MCF 10A (cell line): ENCODE measurements at regions not wholly inside any gene's neighbourhood (a gene's known extent, or its start where the extent isn't known, plus 50 kb on each side); places are given as distances from the start of the nearest gene placed in this dataset.

Source experiments
- BruUV-seq: library from RNA; stranded (reverse); fragments of 400-500 nt; replicated peaks from 2 replicates; lab custom pipeline; 2021; lab: Mats Ljungman, UMichigan
- CTCF ChIA-PET: fragments of 300-600 bp; sonication (Branson Sonifier 250); formaldehyde crosslinking; extraction: SDS; loops from one replicate; lab custom pipeline; 2021; ENCODE audit warnings: antibody characterized with exemption, inconsistent platforms; lab: Yijun Ruan, JAX
- POLR2A ChIA-PET: fragments of 300-600, 350-650 bp; sonication (Branson Sonifier 250); formaldehyde crosslinking; extraction: SDS; loops from one replicate; lab custom pipeline; 2020; ENCODE audit warnings: antibody characterized with exemption, inconsistent platforms; lab: Yijun Ruan, JAX
- DNase-seq: peaks from one replicate; pipeline ENCODE4 v3.0.0-alpha.2; 2018; ENCODE audit not compliant: unreplicated experiment
- H3K27ac Mint-ChIP-seq: one replicate; pipeline ENCODE4 v1.8.0; 2022; ENCODE audit warnings: mild to moderate bottlenecking, low read depth, mixed read lengths; ENCODE audit not compliant: unreplicated experiment
- H3K27me3 Mint-ChIP-seq: one replicate; pipeline ENCODE4 v1.8.0; 2022; ENCODE audit warnings: mixed read lengths; ENCODE audit not compliant: insufficient read depth, unreplicated experiment
- H3K36me3 Mint-ChIP-seq: one replicate; pipeline ENCODE4 v1.8.0; 2022; ENCODE audit warnings: mild to moderate bottlenecking, moderate library complexity, mixed read lengths; ENCODE audit not compliant: insufficient read depth, unreplicated experiment
- H3K4me1 Mint-ChIP-seq: one replicate; pipeline ENCODE4 v1.8.0; 2022; ENCODE audit warnings: mixed read lengths; ENCODE audit not compliant: insufficient read depth, unreplicated experiment
- H3K4me3 Mint-ChIP-seq: one replicate; pipeline ENCODE4 v1.8.0; 2022; ENCODE audit warnings: mild to moderate bottlenecking, moderate library complexity, mixed read lengths; ENCODE audit not compliant: unreplicated experiment
- H3K9me3 Mint-ChIP-seq: one replicate; pipeline ENCODE4 v1.8.0; 2022; ENCODE audit warnings: mixed read lengths; ENCODE audit not compliant: unreplicated experiment
- CTCF ChIP-seq: fragments of 200-600 bp; IDR thresholded peaks from one replicate; pipeline ENCODE4 v1.8.0; 2022; ENCODE audit warnings: antibody characterized with exemption, mild to moderate bottlenecking; ENCODE audit not compliant: unreplicated experiment
- intact Hi-C: fragments of 100-400 bp; cut with micrococcal nuclease; formaldehyde crosslinking; loops from 2 replicates; pipeline ENCODE4 v1.14.1; 2022

- intact Hi-C loops: no loop called here
- ChIA-PET POLR2A (no interaction called here), CTCF (no interaction called here)
- Mint-ChIP-seq H3K9me3 (peaks cover 7% of the 10 kb centered on the region), H3K27me3 (no peaks in the 10 kb centered on the region), H3K36me3 (no peaks in the 10 kb centered on the region), H3K4me3 (no peak overlapping the region), H3K4me1 (no peaks in the 10 kb centered on the region), H3K27ac (no peak overlapping the region)
- no peak for TF ChIP-seq CTCF
- no peak for DNase-seq
- no TSS peak for BruUV-seq
Measured at GRCh38 chr11:37689951-37690350, 1091.9 kb upstream of the RAG2 start.

GRCh38 chr11:37688456-37688855, 1090.4 kb upstream of the RAG2 start:
- intact Hi-C loops: no loop called here
- DNase-seq: no peak
- Mint-ChIP-seq H3K4me3 (no peak overlapping the region), H3K27ac (no peak overlapping the region), H3K9me3 (peaks cover 3% of the 10 kb centered on the region), H3K27me3 (no peaks in the 10 kb centered on the region), H3K4me1 (no peaks in the 10 kb centered on the region), H3K36me3 (no peaks in the 10 kb centered on the region)
- no TSS peak for BruUV-seq
- CTCF ChIA-PET: no interaction called here
- POLR2A ChIA-PET: no interaction called here
- no peak for TF ChIP-seq CTCF

- no peak overlapping the region for H3K4me3 Mint-ChIP-seq
- POLR2A ChIA-PET: no interaction called here
- H3K36me3 Mint-ChIP-seq: no peaks in the 10 kb centered on the region
- CTCF ChIA-PET: interaction anchor here (0.6 kb wide), 1 partner anchor 722 kb away, joined by 3 read pairs; no protein-coding TSS in a partner anchor
- BruUV-seq: no TSS peak
- no peaks in the 10 kb centered on the region for H3K4me1 Mint-ChIP-seq
- no peak for TF ChIP-seq CTCF
- DNase-seq: no peak
- intact Hi-C loops: no loop called here
- no peaks in the 10 kb centered on the region for H3K27me3 Mint-ChIP-seq
- H3K9me3 Mint-ChIP-seq: no peaks in the 10 kb centered on the region
- H3K27ac Mint-ChIP-seq: no peak overlapping the region
Measured at GRCh38 chr11:37687130-37687529, 1089.1 kb upstream of the RAG2 start.

GRCh38 chr11:37671321-37671720, 1073.3 kb upstream of the RAG2 start:
- POLR2A ChIA-PET: no interaction called here
- Mint-ChIP-seq H3K4me1 (no peaks in the 10 kb centered on the region), H3K27ac (no peak overlapping the region), H3K27me3 (no peaks in the 10 kb centered on the region), H3K9me3 (no peaks in the 10 kb centered on the region), H3K36me3 (no peaks in the 10 kb centered on the region), H3K4me3 (no peak overlapping the region)
- no TSS peak for BruUV-seq
- intact Hi-C loops: no loop called here
- no peak for DNase-seq
- CTCF ChIA-PET: no interaction called here
- no peak for TF ChIP-seq CTCF
